Neutrophil (primary cell): ENCODE measurements at regions not wholly inside any gene's neighbourhood (a gene's known extent, or its start where the extent isn't known, plus 50 kb on each side); places are given as distances from the start of the nearest gene placed in this dataset.
"Not testable (repeated sequence)": the region's sequence is repeated elsewhere in the genome, so short reads cannot be mapped to it uniquely, and the experiment has no call there.

ENCODE experiments used
- H3K27ac ChIP-seq: fragments of 200-600 bp; sonication (generic); 2 replicates; pipeline ENCODE4 v1.5.1; 2016; ENCODE audit warnings: mild to moderate bottlenecking, moderate library complexity
- H3K27me3 ChIP-seq: fragments of 200-600 bp; sonication (generic); 2 replicates; pipeline ENCODE4 v1.6.0; 2016; ENCODE audit warnings: mild to moderate bottlenecking
- H3K36me3 ChIP-seq: fragments of 200-600 bp; sonication (generic); 2 replicates; pipeline ENCODE4 v1.5.1; 2017
- H3K4me1 ChIP-seq, 2 experiments: fragments of 200-600 bp in 1 of 2; sonication (generic) in 1 of 2; 1 replicate in 1 of 2; 2 replicates in 1 of 2; pipeline versions ENCODE4 v1.5.1 to v1.6.1; 2013 to 2016; ENCODE audit warnings: low read depth in 1 of 2, low read length in 1 of 2, mild to moderate bottlenecking in 1 of 2, moderate library complexity in 1 of 2; ENCODE audit not compliant: control insufficient read depth in 1 of 2, insufficient read depth in 1 of 2
- H3K4me3 ChIP-seq, 2 experiments: fragments of 200-600 bp in 1 of 2; sonication (generic) in 1 of 2; 1 replicate in 1 of 2; 2 replicates in 1 of 2; pipeline ENCODE4 v1.5.1; 2013 to 2016; ENCODE audit warnings: low read depth in 1 of 2, low read length in 1 of 2, mild to moderate bottlenecking in 1 of 2, moderate library complexity in 1 of 2
- H3K9me3 ChIP-seq: fragments of 200-600 bp; sonication (generic); 2 replicates; pipeline ENCODE4 v1.5.1; 2016
- CTCF ChIP-seq: fragments of 200-600 bp; sonication (generic); IDR thresholded peaks from 2 replicates; pipeline ENCODE4 v1.5.1; 2016; ENCODE audit warnings: antibody characterized with exemption

- no peaks in the 10 kb centered on the region for H3K36me3 ChIP-seq
- H3K27ac ChIP-seq: no peak overlapping the region
- no peak overlapping the region for H3K4me3 ChIP-seq
- H3K4me1 ChIP-seq: no peaks in the 10 kb centered on the region
- no peaks in the 10 kb centered on the region for H3K9me3 ChIP-seq
- TF ChIP-seq CTCF: no peak
- H3K27me3 ChIP-seq: no peaks in the 10 kb centered on the region
Measured at GRCh38 chr13:55120631-55121030, 2020.1 kb upstream of the PRR20A start.

GRCh38 chr13:55155046-55155445, 1985.7 kb upstream of the PRR20A start:
- no peak overlapping the region for H3K27ac ChIP-seq
- H3K36me3 ChIP-seq: no peaks in the 10 kb centered on the region
- H3K4me1 ChIP-seq: no peaks in the 10 kb centered on the region
- no peaks in the 10 kb centered on the region for H3K9me3 ChIP-seq
- no peak for TF ChIP-seq CTCF
- no peaks in the 10 kb centered on the region for H3K27me3 ChIP-seq
- no peak overlapping the region for H3K4me3 ChIP-seq

GRCh38 chr13:55159765-55160164, 1981.0 kb upstream of the PRR20A start:
- Histone ChIP-seq H3K9me3 (no peaks in the 10 kb centered on the region), H3K27me3 (no peaks in the 10 kb centered on the region), H3K27ac (no peak overlapping the region), H3K36me3 (no peaks in the 10 kb centered on the region), H3K4me1 (no peaks in the 10 kb centered on the region), H3K4me3 (no peak overlapping the region)
- TF ChIP-seq CTCF: no peak

GRCh38 chr13:55160867-55161266, 1979.9 kb upstream of the PRR20A start:
- Histone ChIP-seq H3K36me3 (no peaks in the 10 kb centered on the region), H3K27me3 (no peaks in the 10 kb centered on the region), H3K9me3 (no peaks in the 10 kb centered on the region), H3K4me3 (no peak overlapping the region), H3K4me1 (no peaks in the 10 kb centered on the region), H3K27ac (no peak overlapping the region)
- no peak for TF ChIP-seq CTCF

- not testable (repeated sequence) for H3K9me3 ChIP-seq, H3K27ac ChIP-seq, H3K36me3 ChIP-seq, H3K4me1 ChIP-seq, H3K27me3 ChIP-seq, H3K4me3 ChIP-seq
Measured at GRCh38 chr13:55178582-55178981, 1962.1 kb upstream of the PRR20A start.

- TF ChIP-seq CTCF: no peak
- no peaks in the 10 kb centered on the region for H3K36me3 ChIP-seq
- H3K4me3 ChIP-seq: no peak overlapping the region
- no peaks in the 10 kb centered on the region for H3K9me3 ChIP-seq
- no peaks in the 10 kb centered on the region for H3K4me1 ChIP-seq
- no peak overlapping the region for H3K27ac ChIP-seq
- H3K27me3 ChIP-seq: no peaks in the 10 kb centered on the region
Measured at GRCh38 chr13:55190996-55191395, 1949.7 kb upstream of the PRR20A start.
